CD4-positive, alpha-beta T cell treated with Interleukin-4 for 4 hours (primary cell): ENCODE measurements at regions not wholly inside any gene's neighbourhood (a gene's known extent, or its start where the extent isn't known, plus 50 kb on each side); places are given as distances from the start of the nearest gene placed in this dataset.
"Not testable (repeated sequence)": the region's sequence is repeated elsewhere in the genome, so short reads cannot be mapped to it uniquely, and the experiment has no call there.

Experiments
- DNase-seq: peaks from one replicate; pipeline ENCODE4 v3.0.0-alpha.2; 2020

- no peak for DNase-seq
Observed at GRCh38 chr9:119902611-119903010, 533.4 kb upstream of the BRINP1 start.

GRCh38 chr9:119898316-119898715 is 529.1 kb upstream of the BRINP1 start:
- DNase-seq: no peak

- no peak for DNase-seq
Observed at GRCh38 chr9:119884438-119884837, 515.2 kb upstream of the BRINP1 start.

DNA sequence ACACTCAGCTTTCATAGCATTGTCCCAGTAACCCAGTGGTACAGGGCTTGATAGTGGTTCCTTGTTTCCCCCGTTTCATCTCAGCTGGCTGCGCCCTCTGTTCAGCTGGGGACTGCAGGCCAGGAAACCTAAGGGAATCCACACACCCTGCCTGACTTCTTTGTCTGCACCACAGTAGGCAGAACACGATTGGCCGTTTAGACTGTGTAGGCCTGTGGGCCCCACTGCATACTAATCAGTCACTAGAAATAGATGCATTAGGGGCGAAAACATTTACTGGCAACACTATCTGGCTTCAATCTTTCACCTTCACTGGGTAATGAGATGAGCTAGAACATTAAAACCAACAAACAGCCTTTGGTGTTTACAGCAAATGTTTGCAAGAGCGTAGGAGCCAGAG is 512.7 kb upstream of the BRINP1 start:
- no peak for DNase-seq

- no peak for DNase-seq
Observed at GRCh38 chr9:119880361-119880760, 511.1 kb upstream of the BRINP1 start.

GRCh38 chr9:119877306-119877705 is 508.1 kb upstream of the BRINP1 start:
- DNase-seq: no peak

DNA sequence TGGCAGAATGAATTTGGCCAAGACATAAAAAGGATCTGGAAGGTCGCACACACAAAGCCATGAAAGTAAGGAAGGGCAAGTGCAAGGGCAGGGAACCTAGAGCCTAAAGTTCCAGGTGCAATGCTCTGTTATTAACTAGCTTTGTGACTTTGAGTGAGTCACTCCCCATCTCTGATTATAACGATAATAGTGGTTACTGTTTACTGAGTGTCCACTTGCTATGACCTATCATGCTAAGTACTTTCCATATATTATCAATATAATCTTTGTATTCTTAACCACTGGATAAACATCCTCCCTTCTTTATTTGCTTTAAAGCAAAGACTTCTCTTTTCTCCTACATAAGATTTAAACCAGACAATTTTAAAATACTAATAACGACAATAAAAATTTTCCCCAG is 504.6 kb upstream of the BRINP1 start:
- DNase-seq: no peak

DNA sequence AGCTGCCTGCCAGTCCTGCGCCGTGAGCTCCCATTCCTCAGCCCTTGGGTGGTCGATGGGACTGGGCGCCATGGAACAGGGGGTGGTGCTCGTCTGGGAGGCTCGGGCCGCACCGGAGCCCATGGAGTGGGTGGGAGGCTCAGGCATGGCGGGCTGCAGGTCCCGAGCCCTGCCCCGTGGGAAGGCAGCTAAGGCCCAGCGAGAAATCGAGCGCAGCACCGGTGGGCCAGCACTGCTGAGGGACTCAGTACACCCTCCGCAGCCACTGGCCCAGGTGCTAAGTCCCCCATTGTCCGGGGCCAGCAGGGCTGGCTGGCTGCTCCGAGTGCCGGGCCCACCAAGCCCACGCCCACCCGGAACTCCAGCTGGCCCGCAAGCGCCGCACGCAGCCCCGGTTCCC is 501.0 kb upstream of the BRINP1 start:
- DNase-seq: not testable (repeated sequence)

DNA sequence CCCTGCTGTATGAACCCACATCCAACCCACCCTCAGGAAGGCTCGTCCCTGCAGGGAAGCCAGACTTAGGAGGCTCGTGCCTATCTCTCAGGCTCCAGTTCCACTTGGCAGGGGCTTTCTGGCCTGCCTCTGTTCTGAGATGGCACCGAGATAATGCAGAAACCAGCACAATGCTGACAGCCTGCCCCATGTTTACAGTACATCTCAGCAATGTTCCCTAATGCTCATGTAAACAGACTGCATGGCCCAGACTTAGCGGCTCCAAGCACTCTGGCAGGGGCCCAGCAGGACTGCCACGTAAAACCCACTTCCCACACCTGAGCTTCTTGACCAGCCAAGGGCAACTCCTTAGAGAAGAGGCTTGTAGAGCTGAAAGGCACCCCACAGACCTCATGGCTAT is 499.5 kb upstream of the BRINP1 start:
- no peak for DNase-seq

GRCh38 chr9:119861842-119862241 is 492.6 kb upstream of the BRINP1 start:
- DNase-seq: no peak

DNA sequence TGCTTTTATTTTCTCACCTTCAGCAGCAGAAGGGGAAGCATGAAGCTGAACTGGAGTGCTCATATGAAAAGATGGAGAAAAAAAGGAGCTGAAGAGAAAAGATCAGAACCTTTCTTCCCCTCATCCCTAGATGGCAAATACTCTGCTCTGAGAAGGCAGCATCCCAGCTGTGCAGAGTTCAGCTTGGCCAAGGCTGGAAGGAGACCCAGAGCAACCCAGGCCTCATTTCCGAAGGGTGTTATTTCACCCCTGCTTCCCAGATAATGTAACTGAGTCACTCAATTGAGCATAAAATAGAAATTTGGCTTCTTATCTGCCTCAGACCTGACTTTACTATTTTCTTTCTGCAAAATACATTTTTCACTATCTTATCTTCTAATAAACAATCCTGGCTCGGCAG is 489.9 kb upstream of the BRINP1 start:
- DNase-seq: no peak

- no peak for DNase-seq
Observed at GRCh38 chr9:119853126-119853525, 483.9 kb upstream of the BRINP1 start.

DNA sequence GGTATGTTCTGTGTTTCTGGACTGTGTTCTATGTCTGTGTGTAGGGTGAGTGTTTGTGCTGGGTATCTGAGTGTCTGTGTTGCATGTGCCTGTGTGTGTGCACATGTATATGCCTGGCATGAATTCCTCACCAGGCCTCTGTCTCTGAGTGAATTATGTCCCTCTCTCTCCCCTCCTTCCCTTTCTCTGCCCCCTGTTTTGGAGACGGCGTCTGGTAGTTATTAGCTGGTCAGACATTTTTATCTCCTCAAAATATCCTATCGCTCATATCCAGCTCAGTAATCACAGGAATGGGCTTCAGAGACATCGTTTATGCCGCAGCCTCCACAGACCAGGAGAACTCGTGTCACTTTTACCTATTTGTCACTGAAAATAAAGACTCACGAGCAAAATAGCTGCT is 483.2 kb upstream of the BRINP1 start:
- DNase-seq: no peak

DNA sequence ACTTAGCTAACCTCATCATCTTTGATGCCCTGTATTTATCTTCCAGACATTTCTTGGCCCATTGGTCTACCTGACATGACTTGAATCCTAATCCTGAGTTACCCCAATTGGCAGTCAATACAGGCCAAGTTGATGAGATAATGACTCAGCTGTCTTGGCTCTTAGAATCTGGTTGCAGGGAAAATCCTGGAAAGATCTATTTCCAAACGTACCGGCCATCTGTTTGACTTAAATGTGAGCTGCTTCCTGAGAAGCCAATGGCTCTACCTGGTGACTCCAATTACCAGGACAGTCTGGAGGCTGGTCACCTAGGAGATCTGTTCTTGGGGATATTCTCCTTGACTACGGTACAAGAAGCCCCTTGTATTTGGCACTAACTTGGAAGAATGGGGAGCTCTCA is 475.2 kb upstream of the BRINP1 start:
- DNase-seq: no peak

DNA sequence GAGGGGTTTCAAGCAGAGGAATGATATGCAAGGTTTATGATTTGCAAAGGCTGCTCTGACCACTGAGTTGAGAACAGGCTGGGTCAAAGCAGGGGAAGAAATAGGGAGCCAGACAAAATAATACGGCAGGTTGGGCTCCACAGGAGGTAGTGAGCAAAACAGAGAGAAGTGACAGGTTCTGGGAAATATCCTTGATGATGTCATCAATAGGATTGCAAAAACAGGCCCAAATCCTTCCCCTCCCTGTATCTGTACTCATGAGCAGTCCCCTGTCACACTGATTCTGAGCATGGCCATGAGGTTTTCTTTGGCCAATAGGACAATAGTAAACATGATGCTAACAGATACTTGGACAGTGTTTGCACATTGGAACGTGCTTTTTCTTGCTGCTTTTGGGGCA is 471.8 kb upstream of the BRINP1 start:
- no peak for DNase-seq

- DNase-seq: no peak
Observed at GRCh38 chr9:119839888-119840287, 470.7 kb upstream of the BRINP1 start.

DNA sequence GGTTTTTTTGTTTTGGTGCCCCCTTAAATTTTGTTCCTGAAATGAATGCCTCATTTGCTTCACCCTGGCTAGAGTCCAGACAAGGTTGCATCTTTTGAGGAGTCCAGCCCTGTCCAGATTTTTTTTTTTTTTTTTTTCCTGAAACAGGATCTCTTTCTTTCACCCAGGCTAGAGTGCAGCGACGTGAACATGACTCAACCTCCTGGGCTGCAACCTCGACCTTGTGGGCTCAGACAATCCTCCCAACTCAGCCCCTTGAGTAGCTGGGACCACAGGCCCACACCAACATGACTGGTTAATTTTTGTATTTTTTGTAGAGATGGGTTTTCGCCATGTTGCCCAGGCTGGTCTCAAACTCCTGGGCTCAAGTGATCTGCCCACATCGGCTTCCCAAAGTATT is 469.0 kb upstream of the BRINP1 start:
- DNase-seq: no peak

- DNase-seq: no peak
Observed at GRCh38 chr9:119836036-119836435, 466.8 kb upstream of the BRINP1 start.

GRCh38 chr9:119834064-119834620 is 464.9 kb upstream of the BRINP1 start:
- DNase-seq: no peak

GRCh38 chr9:119831309-119831708 is 462.1 kb upstream of the BRINP1 start:
- DNase-seq: no peak

DNA sequence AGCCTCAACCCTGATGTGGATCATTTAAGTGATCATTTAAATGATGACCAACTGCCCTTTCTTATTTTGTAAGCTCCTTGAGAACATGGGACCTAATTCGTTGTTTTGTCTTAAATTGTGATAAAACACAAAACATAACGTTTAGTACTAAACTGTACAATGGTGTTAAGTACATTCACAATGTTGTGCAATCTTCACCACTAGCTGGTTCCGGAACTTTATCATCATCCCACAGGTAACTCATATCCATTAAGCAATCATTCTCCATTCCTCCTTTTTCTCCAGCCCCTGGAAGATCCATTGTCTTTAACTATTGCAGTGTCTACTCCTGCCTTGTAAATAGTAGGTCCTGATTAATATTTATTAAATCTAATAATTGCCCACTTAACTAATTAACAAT is 460.5 kb upstream of the BRINP1 start:
- no peak for DNase-seq

GRCh38 chr9:119829186-119829585 is 460.0 kb upstream of the BRINP1 start:
- no peak for DNase-seq

DNA sequence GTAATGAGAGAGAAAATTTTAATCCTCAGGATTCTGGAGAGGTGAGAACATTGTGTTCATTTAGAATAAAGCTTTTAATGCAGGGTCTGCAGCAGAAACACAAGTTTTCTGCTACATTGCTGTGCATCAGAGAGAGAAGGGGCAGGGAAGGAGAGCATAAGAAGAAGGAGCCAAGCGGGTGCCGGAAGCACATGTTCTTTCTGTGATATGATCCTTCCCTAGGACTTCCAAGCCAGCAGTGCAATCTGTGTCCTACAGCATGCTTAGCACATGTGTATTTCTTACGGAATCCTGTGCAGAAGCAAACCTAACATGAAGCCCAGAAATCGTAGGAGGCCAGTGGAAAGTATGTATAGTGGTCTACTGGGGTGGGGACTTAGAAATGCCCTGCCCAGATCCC is 458.3 kb upstream of the BRINP1 start:
- DNase-seq: no peak

DNA sequence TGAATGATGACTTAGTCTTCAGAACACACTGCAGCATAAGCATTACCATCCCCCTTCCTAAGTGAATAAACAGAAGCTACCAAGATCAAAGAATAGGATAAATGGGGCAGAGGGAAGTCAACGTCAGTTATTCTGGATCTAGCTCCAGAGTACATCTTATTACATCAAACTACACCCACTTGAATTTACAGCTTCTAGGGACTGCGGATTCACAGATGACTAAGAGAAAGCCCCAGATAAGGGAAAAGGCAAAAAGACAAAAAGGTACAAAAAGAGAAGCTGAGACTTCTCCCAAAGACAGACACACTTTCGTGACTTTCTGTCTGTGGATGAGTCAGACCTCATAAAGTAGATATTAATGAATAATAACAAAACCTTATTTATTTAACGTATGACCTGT is 457.9 kb upstream of the BRINP1 start:
- no peak for DNase-seq

DNA sequence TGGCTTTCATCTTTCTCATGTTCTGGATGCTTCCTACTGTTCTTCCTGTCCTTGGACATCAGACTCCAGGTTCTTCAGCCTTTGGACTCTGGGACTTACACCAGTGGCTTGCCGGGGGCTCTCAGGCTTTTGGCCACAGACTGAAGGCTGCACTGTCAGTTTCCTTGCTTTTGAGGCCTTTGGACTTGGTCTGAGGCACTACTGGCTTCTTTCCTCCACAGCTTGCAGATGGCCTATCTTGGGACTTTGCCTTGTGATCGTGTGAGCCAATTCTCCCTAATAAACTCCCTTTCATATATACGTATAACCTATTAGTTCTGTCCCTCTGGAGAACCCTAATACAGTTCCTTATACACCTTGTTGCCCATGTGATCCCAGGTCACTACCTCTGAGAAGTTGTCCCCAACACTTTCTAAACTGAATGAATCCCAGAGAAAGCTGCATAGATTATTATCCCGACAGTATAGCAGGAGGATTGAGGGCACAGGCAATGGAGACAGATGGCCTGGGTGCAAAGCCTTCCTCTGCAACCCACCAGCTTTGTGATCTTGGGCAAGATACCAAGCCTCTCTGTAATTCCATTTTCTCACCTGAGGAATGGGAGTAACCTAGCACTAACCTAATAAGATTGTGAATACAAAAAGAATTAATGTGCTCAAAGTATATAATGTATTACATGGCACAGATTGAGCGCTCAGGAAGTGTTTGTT is 449.6 kb upstream of the BRINP1 start:
- no peak for DNase-seq
